GM12878 (cell line): ENCODE measurements at regions not wholly inside any gene's neighbourhood (a gene's known extent, or its start where the extent isn't known, plus 50 kb on each side); places are given as distances from the start of the nearest gene placed in this dataset.
"Not testable (repeated sequence)": the region's sequence is repeated elsewhere in the genome, so short reads cannot be mapped to it uniquely, and the experiment has no call there.

Source experiments
- BCL11A ChIP-seq: IDR thresholded peaks from 2 replicates; pipeline ENCODE4 v1.6.1; 2011; ENCODE audit warnings: low read depth, low read length
- CTCF ChIP-seq, 3 experiments: IDR thresholded peaks in 2 of 3; conservative IDR thresholded peaks in 1 of 3; 2 replicates each; pipeline ENCODE4 v1.5.1; 2011; ENCODE audit warnings: low read depth in 3 of 3, low read length in 3 of 3, mild to moderate bottlenecking in 3 of 3, control low read depth in 2 of 3, moderate library complexity in 2 of 3, inconsistent platforms in 1 of 3, mixed read lengths in 1 of 3; ENCODE audit not compliant: control insufficient read depth in 2 of 3, insufficient read depth in 1 of 3; ENCODE audit errors: extremely low read depth in 1 of 3
- ELK1 ChIP-seq: IDR thresholded peaks from 2 replicates; pipeline ENCODE4 v1.6.1; 2012; ENCODE audit warnings: low read depth, low read length, improper control_type of control experiment
- EZH2 ChIP-seq: IDR thresholded peaks from 2 replicates; pipeline ENCODE4 v1.6.1; 2012; ENCODE audit warnings: low read depth, mild to moderate bottlenecking, control low read depth, inconsistent platforms, low read length, borderline replicate concordance; ENCODE audit not compliant: control insufficient read depth
- NR2F1 ChIP-seq: fragments of 450-650 bp; conservative IDR thresholded peaks from 2 replicates; pipeline ENCODE4 v1.6.1; 2017; ENCODE audit warnings: mild to moderate bottlenecking
- POLR2A ChIP-seq: IDR thresholded peaks from 2 replicates; pipeline ENCODE4 v1.6.1; 2011; ENCODE audit warnings: low read depth, mild to moderate bottlenecking, low read length
- POLR2AphosphoS5 ChIP-seq: IDR thresholded peaks from 2 replicates; pipeline ENCODE4 v1.6.1; 2011; ENCODE audit warnings: mild to moderate bottlenecking, low read length, inconsistent platforms
- RFX5 ChIP-seq: IDR thresholded peaks from 2 replicates; pipeline ENCODE4 v1.6.1; 2011; ENCODE audit warnings: low read depth, low read length, improper control_type of control experiment
- TARDBP ChIP-seq: IDR thresholded peaks from 2 replicates; pipeline ENCODE4 v1.6.1; 2016; ENCODE audit warnings: borderline replicate concordance

- not testable (repeated sequence) for TF ChIP-seq POLR2AphosphoS5; EZH2; CTCF (IDR thresholded peaks at IDR 0.05 in 2 of 3, conservative IDR thresholded peaks at IDR 0.05 in 1 of 3; ENCODE audit: control insufficient read depth in 2 of 3, extremely low read depth in 1 of 3, insufficient read depth in 1 of 3, low read depth in 3 of 3, low read length in 3 of 3); RFX5; POLR2A; ELK1; TARDBP; NR2F1; BCL11A
These were observed 112.2 kb upstream of the FBXO28 start for GRCh38 chr1:224001757-224002156.
